ENCODE measurements at regions not wholly inside any gene's neighbourhood (a gene's known extent, or its start where the extent isn't known, plus 50 kb on each side); places are given as distances from the start of the nearest gene placed in this dataset.

GRCh38 chr2:13601506-13601905 lies 884.8 kb downstream of the TRIB2 start (continued):
- TF ChIP-seq CHD7 (IDR thresholded peaks at IDR 0.05; ENCODE audit: insufficient replicate concordance, low read length) = no peak
- no peak for TF ChIP-seq RXRA (IDR thresholded peaks at IDR 0.05; ENCODE audit: insufficient read depth, low read depth, low read length)
- TF ChIP-seq SUZ12 (IDR thresholded peaks at IDR 0.05; ENCODE audit: low read length) = no peak
- no peak for TF ChIP-seq CHD1 (IDR thresholded peaks at IDR 0.05; ENCODE audit: low read depth, low read length)
- no peak for TF ChIP-seq RNF2 (IDR thresholded peaks at IDR 0.05; ENCODE audit: borderline replicate concordance, low read depth, low read length, missing control alignments, poor library complexity, severe bottlenecking)
- no peak for TF ChIP-seq KDM1A (IDR thresholded peaks at IDR 0.05; ENCODE audit: borderline replicate concordance, low read length)
- TF ChIP-seq KDM5A (IDR thresholded peaks at IDR 0.05; ENCODE audit: low read length) = no peak
- TF ChIP-seq SP4 (IDR thresholded peaks at IDR 0.05; ENCODE audit: low read length) = no peak
- TF ChIP-seq GTF2F1 (IDR thresholded peaks at IDR 0.05; ENCODE audit: borderline replicate concordance, low read depth, low read length) = no peak
- TF ChIP-seq RAD21 (IDR thresholded peaks at IDR 0.05 in 1 of 2, conservative IDR thresholded peaks at IDR 0.05 in 1 of 2; ENCODE audit: low read depth in 2 of 2, low read length in 2 of 2) = no peak
- TF ChIP-seq CBX8 (IDR thresholded peaks at IDR 0.05; ENCODE audit: borderline replicate concordance, low read depth, low read length) = no peak
- no peak for TF ChIP-seq TCF12 (IDR thresholded peaks at IDR 0.05; ENCODE audit: low read depth, low read length)

Measured in H1 (cell line).